ENCODE measurements at regions not wholly inside any gene's neighbourhood (a gene's known extent, or its start where the extent isn't known, plus 50 kb on each side); places are given as distances from the start of the nearest gene placed in this dataset.
A peak's percentile ranks its signal among the peaks of the same experiment; 100 is the strongest.

- no peak for DNase-seq (ENCODE audit: extremely low read depth in 1 of 11, low read depth in 9 of 11, low spot score in 4 of 11)
These were observed 146.9 kb downstream of the TTC32 start for GRCh38 chr2:19754907-19755306.

GRCh38 chr2:19753818-19754217, 148.0 kb downstream of the TTC32 start:
- no peak for DNase-seq (ENCODE audit: extremely low read depth in 1 of 11, low read depth in 9 of 11, low spot score in 4 of 11)

DNA sequence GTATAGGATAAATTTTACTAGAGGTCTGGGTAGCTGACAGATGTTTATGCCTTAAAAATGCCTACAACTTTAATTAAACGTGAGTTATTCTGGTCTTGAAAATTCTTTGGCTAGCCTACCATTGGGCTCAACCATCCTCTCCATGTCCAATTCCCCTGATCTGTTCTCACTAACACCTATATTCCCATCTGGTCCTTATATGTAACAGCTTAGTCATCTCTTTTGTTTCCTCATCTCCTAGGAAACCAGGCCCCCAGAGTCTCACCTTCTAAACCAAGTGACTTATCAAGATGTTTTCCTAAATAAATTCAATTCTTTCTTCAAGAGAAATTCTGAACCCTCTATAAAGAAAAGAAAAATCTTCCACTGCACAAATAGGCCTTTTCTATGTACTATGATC, 148.5 kb downstream of the TTC32 start:
- DNase-seq (ENCODE audit: extremely low read depth in 1 of 11, low read depth in 9 of 11, low spot score in 4 of 11) = no peak

GRCh38 chr2:19752500-19752899, 149.3 kb downstream of the TTC32 start:
- no peak for DNase-seq (ENCODE audit: extremely low read depth in 1 of 11, low read depth in 9 of 11, low spot score in 4 of 11)

- peak in 1 of 11 donors; percentile 22 for DNase-seq (ENCODE audit: extremely low read depth in 1 of 11, low read depth in 9 of 11, low spot score in 4 of 11)
These were observed 150.2 kb downstream of the TTC32 start for GRCh38 chr2:19751631-19752030.

DNA sequence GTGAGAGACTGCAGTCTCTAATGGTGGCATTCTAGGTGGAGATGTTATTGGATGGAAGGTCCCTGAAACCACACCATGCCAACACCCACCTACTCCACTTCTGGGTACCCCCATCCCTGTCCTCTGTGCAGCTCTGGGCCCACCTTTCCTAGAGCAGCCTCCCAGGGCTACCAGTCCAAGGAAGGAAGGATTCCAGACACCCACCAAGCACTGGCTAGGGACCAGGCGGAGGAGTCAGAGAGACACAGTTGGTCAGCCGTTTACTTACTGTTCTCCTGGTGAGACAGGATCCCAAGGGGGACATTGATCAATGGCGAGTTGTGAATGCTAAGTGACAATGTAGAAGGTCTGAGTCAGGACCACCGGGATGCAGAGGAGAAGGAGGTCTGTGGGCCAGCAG, 151.6 kb downstream of the TTC32 start:
- no peak for DNase-seq (ENCODE audit: extremely low read depth in 1 of 11, low read depth in 9 of 11, low spot score in 4 of 11)

- DNase-seq (ENCODE audit: extremely low read depth in 1 of 11, low read depth in 9 of 11, low spot score in 4 of 11) = no peak
These were observed 152.3 kb downstream of the TTC32 start for GRCh38 chr2:19749507-19749836.

DNA sequence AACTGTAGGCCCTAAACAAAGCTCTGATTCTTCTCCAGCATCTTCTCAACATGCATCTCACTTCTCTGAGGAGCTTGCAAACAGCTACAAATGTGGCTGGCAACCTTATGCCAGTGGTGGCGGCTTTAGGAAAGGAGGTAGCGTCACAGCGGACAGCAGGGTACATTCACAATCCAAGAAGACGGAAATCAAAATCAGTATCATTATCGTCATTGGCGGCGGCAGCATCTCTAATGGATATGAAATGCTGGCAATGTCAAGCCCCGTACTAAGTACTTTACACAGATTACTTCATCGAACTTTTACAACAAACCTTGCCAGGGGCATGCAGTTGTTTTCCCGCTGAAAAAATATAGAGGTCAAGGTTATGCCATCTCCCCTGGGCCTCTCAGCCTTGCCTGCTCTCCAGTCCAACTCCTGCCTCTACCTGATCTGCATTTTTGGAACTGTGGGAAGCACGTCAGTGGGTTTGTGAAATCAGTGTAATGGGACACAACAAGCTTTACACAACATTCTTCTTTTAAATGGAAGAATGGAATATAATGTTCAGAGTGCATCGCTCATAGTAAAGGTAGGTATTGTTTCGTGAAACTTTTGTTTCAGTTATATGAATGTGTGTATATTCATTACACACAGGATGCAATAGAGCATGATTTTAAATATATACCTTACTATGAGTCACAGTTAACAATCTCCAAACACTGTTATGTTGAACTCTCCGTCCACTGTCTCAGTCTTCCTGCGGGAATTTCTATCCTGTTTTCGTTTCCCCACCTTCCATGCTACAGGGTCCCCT, 152.9 kb downstream of the TTC32 start:
- no peak for DNase-seq (ENCODE audit: extremely low read depth in 1 of 11, low read depth in 9 of 11, low spot score in 4 of 11)

GRCh38 chr2:19748073-19748375, 153.8 kb downstream of the TTC32 start:
- DNase-seq (ENCODE audit: extremely low read depth in 1 of 11, low read depth in 9 of 11, low spot score in 4 of 11) = no peak

GRCh38 chr2:19747310-19748072, 154.3 kb downstream of the TTC32 start:
- no peak for DNase-seq (ENCODE audit: extremely low read depth in 1 of 11, low read depth in 9 of 11, low spot score in 4 of 11)

- peak in 1 of 11 donors; percentile 28 for DNase-seq (ENCODE audit: extremely low read depth in 1 of 11, low read depth in 9 of 11, low spot score in 4 of 11)
These were observed 155.0 kb downstream of the TTC32 start for GRCh38 chr2:19746611-19747309.

- DNase-seq (ENCODE audit: extremely low read depth in 1 of 11, low read depth in 9 of 11, low spot score in 4 of 11) = no peak
These were observed 155.6 kb downstream of the TTC32 start for GRCh38 chr2:19746137-19746600.

- no peak for DNase-seq (ENCODE audit: extremely low read depth in 1 of 11, low read depth in 9 of 11, low spot score in 4 of 11)
These were observed 156.3 kb downstream of the TTC32 start for GRCh38 chr2:19745318-19746136.

GRCh38 chr2:19744456-19745199, 157.2 kb downstream of the TTC32 start:
- no peak for DNase-seq (ENCODE audit: extremely low read depth in 1 of 11, low read depth in 9 of 11, low spot score in 4 of 11)

DNA sequence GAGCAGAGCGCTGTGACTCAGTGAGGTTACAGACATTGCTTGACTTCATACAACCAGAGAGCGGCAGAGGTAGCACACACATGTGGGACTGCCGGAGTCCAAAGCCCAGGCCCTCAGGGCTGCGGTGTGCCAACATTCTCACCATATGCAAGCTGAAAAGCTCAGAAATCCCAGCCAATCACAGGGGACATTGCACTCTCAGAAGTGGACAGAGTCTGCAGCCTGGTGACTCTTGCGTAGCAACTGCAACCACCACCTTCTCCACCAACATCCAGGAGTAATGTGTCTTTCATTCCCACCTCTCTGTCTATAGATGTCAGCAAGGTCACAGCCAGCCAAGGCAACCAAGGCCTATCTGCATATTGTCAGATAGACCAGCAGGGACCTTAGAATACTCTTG, 158.1 kb downstream of the TTC32 start:
- DNase-seq (ENCODE audit: extremely low read depth in 1 of 11, low read depth in 9 of 11, low spot score in 4 of 11) = no peak

GRCh38 chr2:19742872-19743271, 158.9 kb downstream of the TTC32 start:
- DNase-seq (ENCODE audit: extremely low read depth in 1 of 11, low read depth in 9 of 11, low spot score in 4 of 11) = no peak

DNA sequence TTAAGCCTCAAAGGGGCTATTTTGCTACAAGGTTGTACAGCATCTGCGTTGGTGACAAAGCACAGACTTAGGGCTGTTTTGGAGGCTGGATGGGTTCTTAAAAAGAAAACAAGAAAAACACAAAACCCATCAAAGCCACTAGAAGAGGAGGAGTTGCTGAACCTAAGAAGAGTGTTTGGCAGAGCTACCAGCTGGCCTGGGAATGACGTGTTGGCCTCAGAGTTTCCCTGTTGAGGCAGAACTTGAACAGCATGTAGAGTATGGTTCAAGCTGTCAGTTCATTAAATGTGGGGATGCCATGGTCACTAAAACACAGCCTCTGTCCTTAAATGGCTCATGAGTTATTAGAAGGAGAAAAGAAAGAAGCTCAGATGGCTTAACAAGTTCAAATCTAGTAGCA, 162.5 kb downstream of the TTC32 start:
- no peak for DNase-seq (ENCODE audit: extremely low read depth in 1 of 11, low read depth in 9 of 11, low spot score in 4 of 11)

- DNase-seq (ENCODE audit: extremely low read depth in 1 of 11, low read depth in 9 of 11, low spot score in 4 of 11) = no peak
These were observed 163.1 kb downstream of the TTC32 start for GRCh38 chr2:19738707-19739106.
